ENCODE measurements at regions not wholly inside any gene's neighbourhood (a gene's known extent, or its start where the extent isn't known, plus 50 kb on each side); places are given as distances from the start of the nearest gene placed in this dataset.

- no peaks in the 10 kb centered on the region for H3K79me2 ChIP-seq (ENCODE audit: insufficient read depth, low read length)
- no peaks in the 10 kb centered on the region for H3K9me2 ChIP-seq (ENCODE audit: insufficient read depth)
- H3K4me2 ChIP-seq (ENCODE audit: low read length) = no peak overlapping the region
- H3K27me3 ChIP-seq (ENCODE audit: insufficient read depth, low read length) = no peaks in the 10 kb centered on the region
- ChIA-PET CTCF (no interaction called here), POLR2A (no interaction called here), RAD21 (ENCODE audit: low non-redundant PET in 1 of 2, low total read pairs in 2 of 2, uncharacterized antibody in 2 of 2, unreplicated experiment in 2 of 2) (no interaction called here)
- BruUV-seq (replicated peaks) = no TSS peak
- H3K27ac ChIP-seq (ENCODE audit: low read depth, low read length) = no peak overlapping the region
- H3K4me3 ChIP-seq (replicated peaks in 1 of 2; ENCODE audit: low read depth in 1 of 2, low read length in 2 of 2) = no peak overlapping the region
- no peaks in the 10 kb centered on the region for H3K4me1 ChIP-seq (ENCODE audit: control insufficient read depth in 1 of 2, insufficient read depth in 2 of 2, low read length in 2 of 2)
- no peak overlapping the region for H3K9ac ChIP-seq (ENCODE audit: low read length)
- no peak overlapping the region for H2AFZ ChIP-seq (ENCODE audit: low read depth, low read length, poor library complexity, severe bottlenecking)
- no peaks in the 10 kb centered on the region for H3K9me3 ChIP-seq (ENCODE audit: control insufficient read depth in 1 of 2, insufficient read depth in 1 of 2, low read depth in 1 of 2, low read length in 2 of 2)
- ATAC-seq (no peak), DNase-seq (ENCODE audit: low read depth, low spot score) (no peak)
- no peaks in the 10 kb centered on the region for H4K20me1 ChIP-seq (ENCODE audit: insufficient read depth)
- intact Hi-C loops (cut with micrococcal nuclease) = no loop called here
- TF ChIP-seq RAD21 (IDR thresholded peaks at IDR 0.05; ENCODE audit: low read depth) (no peak), SRF (IDR thresholded peaks at IDR 0.05; ENCODE audit: low read depth) (no peak), MAX (IDR thresholded peaks at IDR 0.05) (no peak), CBX3 (IDR thresholded peaks at IDR 0.05; ENCODE audit: low read depth) (no peak), EZH2 (IDR thresholded peaks at IDR 0.05) (no peak), ZNF274 (IDR thresholded peaks at IDR 0.05; ENCODE audit: low read depth, low read length) (no peak), POLR2AphosphoS5 (IDR thresholded peaks at IDR 0.05; ENCODE audit: low read depth, low read length) (no peak), REST (IDR thresholded peaks at IDR 0.05; ENCODE audit: low read depth) (no peak)
- no peaks in the 10 kb centered on the region for H3K36me3 ChIP-seq (ENCODE audit: control insufficient read depth in 1 of 2, insufficient read depth in 2 of 2, low read length in 2 of 2)
These were observed 173.3 kb downstream of the CENPW start for GRCh38 chr6:126513198-126513597.
